ENCODE measurements at regions not wholly inside any gene's neighbourhood (a gene's known extent, or its start where the extent isn't known, plus 50 kb on each side); places are given as distances from the start of the nearest gene placed in this dataset.

GRCh38 chr3:25338158-25338725, 89.8 kb upstream of the RARB start:
- no peak for TF ChIP-seq CTCF (IDR thresholded peaks at IDR 0.05)
- no peak for TF ChIP-seq POLR2A (IDR thresholded peaks at IDR 0.05)
